ENCODE measurements at regions not wholly inside any gene's neighbourhood (a gene's known extent, or its start where the extent isn't known, plus 50 kb on each side); places are given as distances from the start of the nearest gene placed in this dataset.
A peak's percentile ranks its signal among the peaks of the same experiment; 100 is the strongest.

- TF ChIP-seq, protein P1, sequence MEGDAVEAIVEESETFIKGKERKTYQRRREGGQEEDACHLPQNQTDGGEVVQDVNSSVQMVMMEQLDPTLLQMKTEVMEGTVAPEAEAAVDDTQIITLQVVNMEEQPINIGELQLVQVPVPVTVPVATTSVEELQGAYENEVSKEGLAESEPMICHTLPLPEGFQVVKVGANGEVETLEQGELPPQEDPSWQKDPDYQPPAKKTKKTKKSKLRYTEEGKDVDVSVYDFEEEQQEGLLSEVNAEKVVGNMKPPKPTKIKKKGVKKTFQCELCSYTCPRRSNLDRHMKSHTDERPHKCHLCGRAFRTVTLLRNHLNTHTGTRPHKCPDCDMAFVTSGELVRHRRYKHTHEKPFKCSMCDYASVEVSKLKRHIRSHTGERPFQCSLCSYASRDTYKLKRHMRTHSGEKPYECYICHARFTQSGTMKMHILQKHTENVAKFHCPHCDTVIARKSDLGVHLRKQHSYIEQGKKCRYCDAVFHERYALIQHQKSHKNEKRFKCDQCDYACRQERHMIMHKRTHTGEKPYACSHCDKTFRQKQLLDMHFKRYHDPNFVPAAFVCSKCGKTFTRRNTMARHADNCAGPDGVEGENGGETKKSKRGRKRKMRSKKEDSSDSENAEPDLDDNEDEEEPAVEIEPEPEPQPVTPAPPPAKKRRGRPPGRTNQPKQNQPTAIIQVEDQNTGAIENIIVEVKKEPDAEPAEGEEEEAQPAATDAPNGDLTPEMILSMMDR (IDR thresholded peaks at IDR 0.05 in 2 of 3, conservative IDR thresholded peaks at IDR 0.05 in 1 of 3; ENCODE audit: borderline replicate concordance in 1 of 3, insufficient read depth in 1 of 3, low read depth in 2 of 3, low read length in 2 of 3): no peak
- TF ChIP-seq RAD21 (IDR thresholded peaks at IDR 0.05; ENCODE audit: low read depth): no peak
- no peak for TF ChIP-seq ZNF274 (IDR thresholded peaks at IDR 0.05; ENCODE audit: low read depth, low read length)
- no peak for TF ChIP-seq REST (IDR thresholded peaks at IDR 0.05; ENCODE audit: low read depth)
- no peak for TF ChIP-seq EZH2 (IDR thresholded peaks at IDR 0.05)
- no peak for TF ChIP-seq EGR1 (IDR thresholded peaks at IDR 0.05; ENCODE audit: low read depth)
- peak; percentile 67 for TF ChIP-seq SP1 (IDR thresholded peaks at IDR 0.05; ENCODE audit: low read depth)
- no peak for TF ChIP-seq POLR2A (IDR thresholded peaks at IDR 0.05; ENCODE audit: borderline replicate concordance, extremely low read depth, insufficient read depth, insufficient read length)
- TF ChIP-seq ELF1 (IDR thresholded peaks at IDR 0.05; ENCODE audit: borderline replicate concordance, low read depth): no peak
- no peak for TF ChIP-seq SIN3A (IDR thresholded peaks at IDR 0.05; ENCODE audit: low read depth)
- no peak; the same call in 1 of the 2 replicates for TF ChIP-seq CEBPB (IDR thresholded peaks at IDR 0.05; ENCODE audit: low read depth)
Measured at GRCh38 chr1:218658899-218659298, 313.8 kb downstream of the TGFB2 start.
